OCI-LY7 (cell line): ENCODE measurements at regions not wholly inside any gene's neighbourhood (a gene's known extent, or its start where the extent isn't known, plus 50 kb on each side); places are given as distances from the start of the nearest gene placed in this dataset.

Experiments
- BruUV-seq: library from RNA; stranded (reverse); fragments of 400-500 nt; replicated peaks from 2 replicates; lab custom pipeline; 2021; lab: Mats Ljungman, UMichigan
- CTCF ChIA-PET: fragments of 300-600 bp; sonication (Branson Sonifier 250); formaldehyde crosslinking; loops from one replicate; lab custom pipeline; 2022; ENCODE audit warnings: antibody characterized with exemption; ENCODE audit not compliant: unreplicated experiment; lab: Charles Lee
- POLR2A ChIA-PET: fragments of 300-600 bp; sonication (Branson Sonifier 250); formaldehyde crosslinking; loops from one replicate; lab custom pipeline; 2022; ENCODE audit warnings: antibody characterized with exemption; lab: Charles Lee
- DNase-seq: peaks from one replicate; pipeline ENCODE4 v3.0.0-alpha.2; 2015; ENCODE audit warnings: low spot score
- H2AFZ ChIP-seq: fragments of 200-600 bp; sonication (generic), shearing (Covaris generic); 2 replicates; pipeline ENCODE4 v1.6.1; 2014; ENCODE audit warnings: mild to moderate bottlenecking, antibody characterized with exemption, low read length, moderate library complexity
- H3K27ac ChIP-seq: fragments of 200-600 bp; sonication (generic); 2 replicates; pipeline ENCODE4 v1.5.1; 2014; ENCODE audit warnings: mixed run types, low read depth, mild to moderate bottlenecking, moderate library complexity, low read length, inconsistent platforms; ENCODE audit not compliant: poor library complexity, severe bottlenecking
- H3K36me3 ChIP-seq: fragments of 200-600 bp; sonication (generic); 2 replicates; pipeline ENCODE4 v1.6.1; 2014; ENCODE audit warnings: mild to moderate bottlenecking, antibody characterized with exemption, low read length, moderate library complexity, mixed read lengths; ENCODE audit not compliant: insufficient read depth
- H3K4me1 ChIP-seq: fragments of 200-600 bp; sonication (generic); 2 replicates; pipeline ENCODE4 v1.5.1; 2014; ENCODE audit warnings: mild to moderate bottlenecking, low read length; ENCODE audit not compliant: insufficient read depth, poor library complexity, severe bottlenecking
- H3K4me2 ChIP-seq: fragments of 200-600 bp; sonication (generic); 2 replicates; pipeline ENCODE4 v1.6.1; 2014; ENCODE audit warnings: mild to moderate bottlenecking, low read length
- H3K4me3 ChIP-seq: fragments of 200-600 bp; sonication (generic); 2 replicates; pipeline ENCODE4 v1.5.1; 2014; ENCODE audit warnings: mild to moderate bottlenecking, low read depth, low read length; ENCODE audit not compliant: poor library complexity, severe bottlenecking
- H3K79me2 ChIP-seq: fragments of 200-600 bp; sonication (generic); 2 replicates; pipeline ENCODE4 v1.6.1; 2016; ENCODE audit warnings: low read depth, mild to moderate bottlenecking, low read length, moderate library complexity, mixed read lengths; ENCODE audit not compliant: insufficient read depth
- H3K9me2 ChIP-seq: fragments of 200-600 bp; sonication (generic); 2 replicates; pipeline ENCODE4 v1.6.1; 2016; ENCODE audit warnings: mild to moderate bottlenecking, low read length, mixed read lengths; ENCODE audit not compliant: insufficient read depth
- H3K9me3 ChIP-seq: fragments of 200-600 bp; sonication (generic); 2 replicates; pipeline ENCODE4 v1.6.1; 2014; ENCODE audit warnings: mild to moderate bottlenecking, mixed run types, low read length, mixed read lengths
- H4K20me1 ChIP-seq: fragments of 200-600 bp; sonication (generic); 2 replicates; pipeline ENCODE4 v1.6.1; 2014; ENCODE audit warnings: mild to moderate bottlenecking, antibody characterized with exemption, low read length, moderate library complexity, mixed read lengths; ENCODE audit not compliant: insufficient read depth
- EZH2phosphoT487 ChIP-seq: fragments of 200-600 bp; sonication (generic); IDR thresholded peaks from 2 replicates; pipeline ENCODE4 v1.6.1; 2018; ENCODE audit warnings: low read depth, borderline replicate concordance, mild to moderate bottlenecking, mixed run types, antibody characterized with exemption, low read length, moderate library complexity, mixed read lengths
- intact Hi-C: fragments of 100-400 bp; cut with micrococcal nuclease; formaldehyde crosslinking; loops from one replicate; pipeline ENCODE4 v1.10.0; 2022; ENCODE audit not compliant: unreplicated experiment
- TF ChIP-seq, protein P1 (sequence below): fragments of 200-600 bp; sonication (generic); conservative IDR thresholded peaks from 2 replicates; pipeline ENCODE4 v1.5.1; 2014; ENCODE audit warnings: mild to moderate bottlenecking, antibody characterized with exemption, low read length, moderate library complexity, mixed read lengths

DNA sequence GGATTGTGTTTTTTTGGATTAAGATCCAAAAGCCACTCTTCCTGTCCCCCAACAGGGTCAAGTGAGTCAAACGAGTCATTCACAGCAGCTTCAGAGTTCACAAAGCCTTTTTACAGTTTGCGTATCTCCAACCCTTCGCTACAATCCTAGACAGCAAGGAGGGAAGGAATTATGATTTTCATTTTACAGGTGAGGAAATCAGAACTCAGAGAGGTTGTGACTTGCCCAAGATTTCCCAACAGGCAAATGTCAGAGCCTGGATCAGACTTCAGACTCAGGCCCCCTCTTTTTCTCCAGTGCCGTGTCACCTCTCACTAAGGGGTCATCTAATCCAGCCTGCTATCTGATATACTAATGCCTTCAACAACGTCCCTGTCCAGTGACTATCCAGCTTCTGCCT, 72.1 kb upstream of the XPA start:
- Histone ChIP-seq H3K4me1 (no peaks in the 10 kb centered on the region), H2AFZ (no peak overlapping the region), H3K79me2 (no peaks in the 10 kb centered on the region), H3K4me3 (no peak overlapping the region), H3K4me2 (no peak overlapping the region), H3K27ac (no peak overlapping the region), H3K9me2 (no peaks in the 10 kb centered on the region), H3K9me3 (no peaks in the 10 kb centered on the region), H3K36me3 (no peaks in the 10 kb centered on the region), H4K20me1 (no peaks in the 10 kb centered on the region)
- intact Hi-C loops, result no loop called here
- DNase-seq, result no peak
- CTCF ChIA-PET, result no interaction called here
- TF ChIP-seq EZH2phosphoT487, result no peak
- TF ChIP-seq, protein P1, sequence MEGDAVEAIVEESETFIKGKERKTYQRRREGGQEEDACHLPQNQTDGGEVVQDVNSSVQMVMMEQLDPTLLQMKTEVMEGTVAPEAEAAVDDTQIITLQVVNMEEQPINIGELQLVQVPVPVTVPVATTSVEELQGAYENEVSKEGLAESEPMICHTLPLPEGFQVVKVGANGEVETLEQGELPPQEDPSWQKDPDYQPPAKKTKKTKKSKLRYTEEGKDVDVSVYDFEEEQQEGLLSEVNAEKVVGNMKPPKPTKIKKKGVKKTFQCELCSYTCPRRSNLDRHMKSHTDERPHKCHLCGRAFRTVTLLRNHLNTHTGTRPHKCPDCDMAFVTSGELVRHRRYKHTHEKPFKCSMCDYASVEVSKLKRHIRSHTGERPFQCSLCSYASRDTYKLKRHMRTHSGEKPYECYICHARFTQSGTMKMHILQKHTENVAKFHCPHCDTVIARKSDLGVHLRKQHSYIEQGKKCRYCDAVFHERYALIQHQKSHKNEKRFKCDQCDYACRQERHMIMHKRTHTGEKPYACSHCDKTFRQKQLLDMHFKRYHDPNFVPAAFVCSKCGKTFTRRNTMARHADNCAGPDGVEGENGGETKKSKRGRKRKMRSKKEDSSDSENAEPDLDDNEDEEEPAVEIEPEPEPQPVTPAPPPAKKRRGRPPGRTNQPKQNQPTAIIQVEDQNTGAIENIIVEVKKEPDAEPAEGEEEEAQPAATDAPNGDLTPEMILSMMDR, result no peak
- BruUV-seq, result no TSS peak
- POLR2A ChIA-PET, result no interaction called here

DNA sequence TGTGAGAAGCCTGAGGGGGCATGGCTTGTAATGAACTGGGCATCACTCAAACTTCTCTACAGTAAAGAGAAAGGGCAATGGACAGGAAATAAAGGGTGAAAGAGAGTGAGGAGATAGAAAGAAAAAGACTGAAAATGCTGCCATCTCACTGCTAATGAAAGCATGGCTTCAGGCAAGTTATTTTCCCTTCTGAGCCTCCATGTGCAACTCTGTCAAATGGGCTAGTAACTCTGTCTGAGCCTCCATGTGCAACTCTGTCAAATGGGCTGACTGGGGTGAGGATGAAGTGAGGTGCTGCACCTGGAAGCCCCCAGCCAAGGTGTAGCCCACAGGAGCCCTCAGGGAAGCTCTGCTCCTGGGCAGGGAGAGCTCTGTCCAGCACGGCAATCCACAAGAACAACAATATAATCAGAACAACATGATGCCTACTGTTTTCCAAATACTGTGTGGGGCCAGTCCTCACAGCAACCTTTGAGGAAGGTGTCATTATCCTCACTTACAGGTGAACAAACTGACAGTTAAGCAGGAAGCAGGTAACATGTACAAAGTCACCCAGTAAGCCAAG, 73.8 kb upstream of the XPA start:
- Histone ChIP-seq H4K20me1 (no peaks in the 10 kb centered on the region), H3K4me1 (no peaks in the 10 kb centered on the region), H3K9me3 (no peaks in the 10 kb centered on the region), H3K4me2 (no peak overlapping the region), H3K9me2 (no peaks in the 10 kb centered on the region), H2AFZ (no peak overlapping the region), H3K4me3 (no peak overlapping the region), H3K36me3 (no peaks in the 10 kb centered on the region), H3K79me2 (no peaks in the 10 kb centered on the region), H3K27ac (no peak overlapping the region)
- POLR2A ChIA-PET, result no interaction called here
- BruUV-seq, result no TSS peak
- DNase-seq, result no peak
- TF ChIP-seq, protein P1, result no peak
- no peak for TF ChIP-seq EZH2phosphoT487
- CTCF ChIA-PET, result no interaction called here
- intact Hi-C loops, result no loop called here

DNA sequence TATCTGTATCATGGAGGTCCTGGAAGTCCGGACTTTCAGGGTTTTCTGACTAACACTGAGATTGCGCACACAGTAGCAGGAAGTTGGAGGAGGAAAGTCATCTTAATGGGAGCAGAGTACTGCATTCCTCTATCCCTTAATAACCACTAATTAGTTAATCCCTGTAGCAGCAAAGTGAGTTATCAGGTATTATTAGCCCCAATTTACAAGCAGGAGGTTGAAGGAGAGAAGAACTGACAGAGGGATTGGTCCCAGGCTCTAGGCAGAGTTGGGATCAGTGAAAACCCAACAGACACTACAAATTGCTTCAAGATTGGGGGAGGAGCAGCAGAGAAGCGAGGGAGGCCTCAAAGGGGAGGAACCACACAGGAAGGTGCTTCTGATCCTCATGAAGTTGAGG, 74.5 kb upstream of the XPA start:
- intact Hi-C loops, result no loop called here
- Histone ChIP-seq H3K4me3 (no peak overlapping the region), H3K36me3 (no peaks in the 10 kb centered on the region), H3K9me3 (no peaks in the 10 kb centered on the region), H3K79me2 (no peaks in the 10 kb centered on the region), H3K4me2 (no peak overlapping the region), H3K27ac (no peak overlapping the region), H3K4me1 (no peaks in the 10 kb centered on the region), H3K9me2 (no peaks in the 10 kb centered on the region), H2AFZ (no peak overlapping the region), H4K20me1 (no peaks in the 10 kb centered on the region)
- DNase-seq, result no peak
- TF ChIP-seq EZH2phosphoT487, result no peak
- TF ChIP-seq, protein P1, result no peak
- ChIA-PET CTCF (no interaction called here), POLR2A (no interaction called here)
- BruUV-seq, result no TSS peak
